DND-41 (cell line): ENCODE measurements at regions not wholly inside any gene's neighbourhood (a gene's known extent, or its start where the extent isn't known, plus 50 kb on each side); places are given as distances from the start of the nearest gene placed in this dataset.

Experiments used
- CTCF ChIP-seq: IDR thresholded peaks from 2 replicates; pipeline ENCODE4 v1.5.1; 2012; ENCODE audit warnings: borderline replicate concordance, low read length, moderate library complexity, mild to moderate bottlenecking; ENCODE audit not compliant: poor library complexity, severe bottlenecking; ENCODE audit errors: extremely low read depth
- EZH2 ChIP-seq: IDR thresholded peaks from 3 replicates; pipeline ENCODE4 v1.6.1; 2012; ENCODE audit warnings: borderline replicate concordance, low read depth, mild to moderate bottlenecking, moderate library complexity, low read length, inconsistent platforms; ENCODE audit not compliant: severe bottlenecking

- TF ChIP-seq EZH2 = no peak
- no peak for TF ChIP-seq CTCF
Measured at GRCh38 chr5:9686216-9686615, 56.1 kb upstream of the TAS2R1 start.
